GM18498 (cell line): ENCODE measurements at regions not wholly inside any gene's neighbourhood (a gene's known extent, or its start where the extent isn't known, plus 50 kb on each side); places are given as distances from the start of the nearest gene placed in this dataset.
"Not testable (repeated sequence)": the region's sequence is repeated elsewhere in the genome, so short reads cannot be mapped to it uniquely, and the experiment has no call there.

Experiments
- ATAC-seq: cut with Tn5 transposase; IDR thresholded peaks from one replicate; pipeline ENCODE4 v1.9.1; 2021; ENCODE audit warnings: mild to moderate bottlenecking, moderate library complexity; ENCODE audit not compliant: unreplicated experiment

- no peak for ATAC-seq
Observed at GRCh38 chr6:113067612-113068275, 720.6 kb downstream of the RFPL4B start.

DNA sequence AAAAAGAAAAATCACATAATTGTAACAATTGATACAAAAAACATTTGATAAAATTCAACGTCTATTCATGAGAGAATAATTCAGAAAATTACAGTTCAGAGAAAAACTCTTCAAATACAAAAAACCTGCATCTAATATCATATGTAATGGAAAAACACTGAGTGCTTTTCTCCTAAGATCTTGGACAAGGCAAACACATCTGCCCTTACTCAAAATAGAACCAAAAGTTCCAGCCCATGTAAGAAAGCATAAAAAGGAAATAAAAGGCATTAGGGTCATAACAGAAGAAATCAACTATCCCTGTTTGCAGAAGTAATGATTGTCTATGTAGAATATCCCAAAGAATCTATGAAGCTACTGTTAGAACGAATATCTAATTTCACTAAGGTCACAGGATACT lies 721.4 kb downstream of the RFPL4B start:
- ATAC-seq = no peak

DNA sequence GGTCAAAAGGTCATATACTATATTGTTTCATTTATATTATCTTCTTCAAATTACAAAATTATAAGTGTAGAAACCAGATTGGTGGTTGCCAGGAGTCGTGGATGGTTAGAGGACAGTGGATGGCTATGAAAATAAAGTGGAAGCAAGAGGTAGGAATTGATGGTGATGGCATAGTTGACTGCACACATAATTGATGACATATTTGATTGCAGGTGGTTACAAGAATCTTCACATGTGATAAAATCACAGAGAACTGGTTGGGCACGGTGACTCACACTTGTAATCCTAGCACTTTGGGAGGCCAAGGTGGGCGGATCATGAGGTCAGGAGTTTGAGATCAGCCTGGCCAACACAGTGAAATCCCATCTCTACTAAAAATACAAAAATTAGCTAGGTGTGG lies 723.6 kb downstream of the RFPL4B start:
- not testable (repeated sequence) for ATAC-seq

- no peak for ATAC-seq
Observed at GRCh38 chr6:113073611-113074191, 726.6 kb downstream of the RFPL4B start.

GRCh38 chr6:113076116-113076515 lies 729.0 kb downstream of the RFPL4B start:
- ATAC-seq = no peak

- ATAC-seq = no peak
Observed at GRCh38 chr6:113076816-113077215, 729.7 kb downstream of the RFPL4B start.

DNA sequence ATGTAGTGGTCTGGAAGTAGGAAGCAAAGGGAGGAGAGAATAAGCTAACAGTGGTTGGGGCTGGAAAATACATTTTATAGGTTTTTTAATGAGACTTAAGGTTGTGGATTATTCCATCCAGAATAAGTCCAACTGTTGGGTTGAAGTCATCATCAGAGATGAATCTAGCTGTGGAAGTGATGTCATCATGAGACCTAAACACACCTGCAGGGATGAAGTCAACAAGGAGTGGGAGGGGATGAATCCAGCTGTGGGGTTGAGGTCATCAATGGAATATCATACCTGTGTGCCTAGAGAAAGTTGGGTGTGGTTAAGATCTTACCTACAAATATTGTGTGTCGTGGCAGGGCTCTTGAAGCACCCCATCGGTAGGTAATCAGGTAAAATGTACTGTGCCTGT lies 730.7 kb downstream of the RFPL4B start:
- no peak for ATAC-seq

- no peak for ATAC-seq
Observed at GRCh38 chr6:113078791-113079190, 731.7 kb downstream of the RFPL4B start.

GRCh38 chr6:113082745-113083144 lies 735.6 kb downstream of the RFPL4B start:
- ATAC-seq = no peak

DNA sequence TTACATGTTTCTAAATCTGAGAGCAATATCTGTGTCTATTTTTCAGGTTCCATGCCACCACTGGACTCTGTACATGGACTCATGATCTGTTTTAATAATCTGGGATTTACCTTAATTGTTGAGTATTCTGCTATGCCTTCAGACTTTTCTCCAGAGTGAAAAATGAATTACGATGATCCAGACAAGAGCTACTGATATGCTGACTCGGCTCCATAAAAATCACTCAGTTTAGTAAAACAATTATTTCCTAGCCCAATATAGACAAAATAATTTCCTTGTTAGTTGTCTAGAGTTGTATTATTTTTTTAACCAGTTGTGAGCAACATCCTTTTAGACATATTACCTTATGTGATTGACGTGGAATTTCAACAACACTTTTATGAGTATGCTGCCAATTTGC lies 736.8 kb downstream of the RFPL4B start:
- no peak for ATAC-seq

- ATAC-seq = no peak
Observed at GRCh38 chr6:113089056-113089455, 741.9 kb downstream of the RFPL4B start.

- no peak for ATAC-seq
Observed at GRCh38 chr6:113092795-113093194, 745.7 kb downstream of the RFPL4B start.

GRCh38 chr6:113094779-113095178 lies 747.6 kb downstream of the RFPL4B start:
- ATAC-seq = no peak

DNA sequence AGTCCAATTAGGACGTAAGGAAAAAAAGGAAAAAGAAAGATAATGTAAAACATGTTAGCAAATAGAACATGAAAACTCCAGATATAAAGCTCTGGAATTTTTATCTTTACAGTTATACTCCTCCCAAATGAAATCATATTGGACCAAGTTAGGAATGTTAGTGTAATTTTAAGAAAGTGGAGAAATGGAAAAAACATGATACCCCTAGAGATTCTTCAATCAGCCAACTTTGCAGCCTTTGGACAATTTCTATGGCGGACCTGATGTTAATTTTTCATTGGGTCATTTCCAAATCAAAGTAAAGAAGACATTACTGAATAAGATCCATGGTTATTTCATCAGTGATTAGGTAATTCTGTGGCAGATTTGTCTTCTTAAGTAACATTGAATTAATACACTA lies 748.7 kb downstream of the RFPL4B start:
- ATAC-seq = no peak

DNA sequence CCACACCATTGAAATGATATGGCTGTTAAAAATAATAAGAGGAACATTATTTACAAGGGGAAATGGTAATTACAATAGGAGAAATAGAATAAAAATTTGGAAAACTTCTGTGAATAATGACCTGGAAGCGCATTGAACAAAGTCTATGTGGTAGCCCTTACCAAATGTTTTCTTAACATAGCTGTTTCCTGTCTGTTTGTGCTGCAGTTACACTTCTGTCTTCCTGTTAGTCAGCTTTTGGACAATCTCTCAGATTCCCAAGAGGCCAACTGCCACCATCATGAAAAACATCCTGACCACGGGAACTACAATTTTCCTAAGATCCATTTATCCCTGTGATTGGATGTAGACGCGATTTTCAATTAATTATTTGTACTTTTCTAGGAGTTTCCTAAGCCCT lies 754.4 kb upstream of the MARCKS start:
- no peak for ATAC-seq

DNA sequence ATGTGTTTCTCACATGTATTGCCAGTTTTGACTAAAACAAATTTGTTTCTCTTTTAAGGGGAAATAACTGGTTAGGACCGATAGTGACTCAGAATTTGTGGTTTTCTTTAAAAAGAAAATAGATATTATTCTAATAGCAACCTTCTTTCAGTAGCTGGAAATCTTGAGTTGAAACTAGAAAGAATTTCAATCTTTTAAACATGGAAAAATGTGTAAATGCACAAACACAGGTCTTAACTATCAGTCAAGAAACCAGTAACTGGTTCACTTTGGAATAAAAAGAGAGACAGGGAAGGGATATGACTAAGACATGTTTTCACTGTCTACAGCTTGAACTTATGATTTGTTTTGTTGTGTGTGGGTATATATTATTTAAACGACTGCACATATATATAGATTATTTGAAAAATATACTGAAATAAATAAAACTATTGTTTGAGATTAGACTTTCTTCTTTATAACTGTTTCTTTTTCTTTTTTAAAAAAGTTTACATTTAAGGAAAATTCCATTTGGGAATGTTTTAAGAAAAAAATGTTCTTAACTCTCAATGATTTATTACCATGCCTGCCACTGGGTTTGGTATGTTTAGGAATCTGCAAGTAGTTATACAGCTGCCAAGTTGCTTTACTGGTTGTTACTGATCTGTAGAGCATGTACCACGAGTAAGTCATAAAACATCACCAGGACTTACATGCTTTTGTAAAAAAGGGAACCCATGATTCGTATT lies 753.3 kb upstream of the MARCKS start:
- ATAC-seq = no peak

GRCh38 chr6:113104541-113104940 lies 752.6 kb upstream of the MARCKS start:
- ATAC-seq = no peak

GRCh38 chr6:113104951-113105350 lies 752.2 kb upstream of the MARCKS start:
- no peak for ATAC-seq

- ATAC-seq = no peak
Observed at GRCh38 chr6:113110211-113110610, 746.9 kb upstream of the MARCKS start.

- ATAC-seq = no peak
Observed at GRCh38 chr6:113111550-113111949, 745.6 kb upstream of the MARCKS start.

DNA sequence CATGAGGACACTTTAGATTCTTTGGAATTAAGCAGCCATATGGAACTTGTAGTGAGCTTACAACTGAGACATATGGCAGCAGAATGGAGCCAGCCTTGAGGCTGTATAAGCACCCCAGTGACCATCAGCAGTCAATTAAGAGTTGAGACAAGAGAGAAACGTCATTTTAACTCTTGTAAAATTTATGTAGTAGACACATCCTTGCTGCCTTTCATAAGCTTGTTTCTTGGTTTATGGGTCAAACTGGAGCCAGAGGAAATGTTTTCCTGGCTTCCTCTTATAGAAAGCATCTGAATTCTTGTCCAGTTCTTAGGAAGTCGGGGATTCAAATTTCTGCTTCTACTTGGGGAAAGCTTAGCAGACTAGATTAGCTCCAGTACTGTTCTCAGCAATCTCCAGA lies 745.1 kb upstream of the MARCKS start:
- no peak for ATAC-seq

GRCh38 chr6:113115196-113115595 lies 741.9 kb upstream of the MARCKS start:
- no peak for ATAC-seq
